Stomach (tissue), 8 donors: ENCODE measurements at regions not wholly inside any gene's neighbourhood (a gene's known extent, or its start where the extent isn't known, plus 50 kb on each side); places are given as distances from the start of the nearest gene placed in this dataset.

Experiments used
- DNase-seq, 2 donors: peaks; one replicate each; pipeline versions ENCODE4 v3.0.0 to v3.0.0-alpha.2; 2013 to 2019
- H3K27ac ChIP-seq, 5 donors: fragments of 200-600 bp in 4 of 5; sonication (generic) in 4 of 5; one replicate each; pipeline ENCODE4 v1.5.1; 2013 to 2019; ENCODE audit warnings: mild to moderate bottlenecking in 1 of 5, moderate library complexity in 1 of 5
- H3K27me3 ChIP-seq, 3 donors: fragments of 200-600 bp; sonication (generic); one replicate each; pipeline ENCODE4 v1.5.1; 2017 to 2019; ENCODE audit warnings: mixed run types in 1 of 3
- H3K36me3 ChIP-seq, 4 donors: fragments of 200-600 bp; sonication (generic); 1 replicate in 3 of 4; 2 replicates in 1 of 4; pipeline ENCODE4 v1.5.1; 2016 to 2019
- H3K4me1 ChIP-seq, 4 donors: fragments of 200-600 bp; sonication (generic); one replicate each; pipeline ENCODE4 v1.5.1; 2016 to 2019
- H3K4me3 ChIP-seq, 4 donors: fragments of 200-600 bp; sonication (generic) in 3 of 4; one replicate each; pipeline ENCODE4 v1.5.1; 2016 to 2019; ENCODE audit warnings: mild to moderate bottlenecking in 1 of 4
- H3K9me3 ChIP-seq, 4 donors: fragments of 200-600 bp; sonication (generic); one replicate each; pipeline ENCODE4 v1.5.1; 2016 to 2019
- CTCF ChIP-seq, 7 experiments: fragments of 450-650 bp in 4 of 7; fragments of 200-600 bp in 3 of 7; sonication (generic) in 3 of 7; IDR thresholded peaks; one replicate each; pipeline ENCODE4 v1.5.1; 2016 to 2019; ENCODE audit warnings: antibody characterized with exemption in 7 of 7, control low read depth in 2 of 7, mild to moderate bottlenecking in 1 of 7
- EP300 ChIP-seq: sonication (generic); formaldehyde crosslinking; IDR thresholded peaks from one replicate; pipeline ENCODE4 v1.6.1; 2017; ENCODE audit warnings: antibody characterized with exemption
- POLR2A ChIP-seq, 4 donors: fragments of 450-650 bp; IDR thresholded peaks; one replicate each; pipeline ENCODE4 v1.6.1; 2016; ENCODE audit warnings: antibody characterized with exemption in 4 of 4, control low read depth in 2 of 4, mild to moderate bottlenecking in 1 of 4, moderate library complexity in 1 of 4
- POLR2AphosphoS5 ChIP-seq, 3 donors: sonication (generic); formaldehyde crosslinking; IDR thresholded peaks; one replicate each; pipeline ENCODE4 v1.6.1; 2016; ENCODE audit warnings: antibody characterized with exemption in 3 of 3
- WGBS, 5 donors: extraction: QIAGEN DNeasy Blood & Tissue Kit in 3 of 5; methylation state at CpG; one replicate each; pipeline versions ENCODE4 v1.1.5 to v1.1.7; 2013 to 2018; 5-methylcytosine and 5-hydroxymethylcytosine counted together
- intact Hi-C: fragments of 100-400 bp; cut with DNase I; formaldehyde crosslinking; loops from one replicate; pipeline ENCODE4 v1.15.1; 2023; ENCODE audit warnings: low total_unique reads
- donor health status: healthy with polysubstance abuse.
- donor health status: Bipolar disorder and iron deficiency.
- donor health status: healthy.

GRCh38 chr1:213388199-213388598 lies 337.2 kb downstream of the RPS6KC1 start:
- DNase-seq, result no peak
- TF ChIP-seq POLR2AphosphoS5 (IDR thresholded peaks at IDR 0.05) (no peak), EP300 (no peak)
- Histone ChIP-seq H3K27me3 (no peaks in the 10 kb centered on the region), H3K27ac (no peak overlapping the region), H3K4me3 (no peak overlapping the region), H3K9me3 (peaks cover 0 to 7% (median 5%) of the 10 kb centered on the region in 4 donors), H3K36me3 (no peaks in the 10 kb centered on the region), H3K4me1 (no peaks in the 10 kb centered on the region)
- 84 to 90% (median 88%) methylated on average over 7 of the region's 7 CpGs for WGBS, 5 donors
- intact Hi-C loops, result loop anchor here (10.0 kb wide), 1 partner anchor 727 kb away; no protein-coding TSS in a partner anchor

- no peaks in the 10 kb centered on the region for H3K9me3 ChIP-seq
- WGBS, 5 donors, result 91 to 94% (median 92%) methylated on average over 15 to 20 of the region's 20 CpGs
- intact Hi-C loops, result loop anchor here (10.0 kb wide), 1 partner anchor 726 kb away; no protein-coding TSS in a partner anchor
- no peak for DNase-seq
- H3K4me3 ChIP-seq, result no peak overlapping the region
- H3K27ac ChIP-seq, result no peak overlapping the region
- H3K4me1 ChIP-seq, result no peaks in the 10 kb centered on the region
- no peaks in the 10 kb centered on the region for H3K27me3 ChIP-seq
- no peaks in the 10 kb centered on the region for H3K36me3 ChIP-seq
- TF ChIP-seq EP300 (no peak), POLR2AphosphoS5 (IDR thresholded peaks at IDR 0.05) (no peak), POLR2A (IDR thresholded peaks at IDR 0.05) (no peak), CTCF (IDR thresholded peaks at IDR 0.05) (no peak)
These were observed 338.1 kb downstream of the RPS6KC1 start for GRCh38 chr1:213389061-213389581.

- Histone ChIP-seq H3K36me3 (no peaks in the 10 kb centered on the region), H3K27ac (no peak overlapping the region), H3K4me3 (no peak overlapping the region), H3K4me1 (no peaks in the 10 kb centered on the region), H3K9me3 (no peaks in the 10 kb centered on the region), H3K27me3 (no peaks in the 10 kb centered on the region)
- TF ChIP-seq CTCF (IDR thresholded peaks at IDR 0.05) (no peak), POLR2AphosphoS5 (IDR thresholded peaks at IDR 0.05) (no peak), POLR2A (IDR thresholded peaks at IDR 0.05) (no peak), EP300 (no peak)
- DNase-seq, result no peak
- intact Hi-C loops, result no loop called here
These were observed 340.4 kb downstream of the RPS6KC1 start for GRCh38 chr1:213391445-213391844.

- intact Hi-C loops, result no loop called here
- no peak for DNase-seq
- Histone ChIP-seq H3K9me3 (no peaks in the 10 kb centered on the region), H3K36me3 (no peaks in the 10 kb centered on the region), H3K27ac (no peak overlapping the region), H3K27me3 (no peaks in the 10 kb centered on the region), H3K4me3 (no peak overlapping the region), H3K4me1 (no peaks in the 10 kb centered on the region)
- TF ChIP-seq CTCF (IDR thresholded peaks at IDR 0.05) (no peak), POLR2A (IDR thresholded peaks at IDR 0.05) (no peak), POLR2AphosphoS5 (IDR thresholded peaks at IDR 0.05) (no peak), EP300 (no peak)
- WGBS, 5 donors, result 74 to 81% (median 79%) methylated on average over 7 of the region's 7 CpGs
These were observed 342.8 kb downstream of the RPS6KC1 start for GRCh38 chr1:213393860-213394259.

GRCh38 chr1:213394837-213395236 lies 343.8 kb downstream of the RPS6KC1 start:
- Histone ChIP-seq H3K36me3 (no peaks in the 10 kb centered on the region), H3K27me3 (no peaks in the 10 kb centered on the region), H3K9me3 (no peaks in the 10 kb centered on the region), H3K4me3 (no peak overlapping the region), H3K4me1 (no peaks in the 10 kb centered on the region), H3K27ac (no peak overlapping the region)
- 71 to 78% (median 76%) methylated on average over 5 of the region's 5 CpGs for WGBS, 5 donors
- no peak for DNase-seq
- intact Hi-C loops, result no loop called here
- no peak for TF ChIP-seq POLR2AphosphoS5 (IDR thresholded peaks at IDR 0.05)
- TF ChIP-seq CTCF (IDR thresholded peaks at IDR 0.05), result no peak
